SIG-M5 treated with dmso at 0.1 percent for 504 hours (cell line): ENCODE measurements at regions not wholly inside any gene's neighbourhood (a gene's known extent, or its start where the extent isn't known, plus 50 kb on each side); places are given as distances from the start of the nearest gene placed in this dataset.
"Not testable (repeated sequence)": the region's sequence is repeated elsewhere in the genome, so short reads cannot be mapped to it uniquely, and the experiment has no call there.

Experiments
- DNase-seq: peaks from one replicate; lab custom pipeline; 2025; ENCODE audit not compliant: unreplicated experiment; lab: John Stamatoyannopoulos, UW

DNA sequence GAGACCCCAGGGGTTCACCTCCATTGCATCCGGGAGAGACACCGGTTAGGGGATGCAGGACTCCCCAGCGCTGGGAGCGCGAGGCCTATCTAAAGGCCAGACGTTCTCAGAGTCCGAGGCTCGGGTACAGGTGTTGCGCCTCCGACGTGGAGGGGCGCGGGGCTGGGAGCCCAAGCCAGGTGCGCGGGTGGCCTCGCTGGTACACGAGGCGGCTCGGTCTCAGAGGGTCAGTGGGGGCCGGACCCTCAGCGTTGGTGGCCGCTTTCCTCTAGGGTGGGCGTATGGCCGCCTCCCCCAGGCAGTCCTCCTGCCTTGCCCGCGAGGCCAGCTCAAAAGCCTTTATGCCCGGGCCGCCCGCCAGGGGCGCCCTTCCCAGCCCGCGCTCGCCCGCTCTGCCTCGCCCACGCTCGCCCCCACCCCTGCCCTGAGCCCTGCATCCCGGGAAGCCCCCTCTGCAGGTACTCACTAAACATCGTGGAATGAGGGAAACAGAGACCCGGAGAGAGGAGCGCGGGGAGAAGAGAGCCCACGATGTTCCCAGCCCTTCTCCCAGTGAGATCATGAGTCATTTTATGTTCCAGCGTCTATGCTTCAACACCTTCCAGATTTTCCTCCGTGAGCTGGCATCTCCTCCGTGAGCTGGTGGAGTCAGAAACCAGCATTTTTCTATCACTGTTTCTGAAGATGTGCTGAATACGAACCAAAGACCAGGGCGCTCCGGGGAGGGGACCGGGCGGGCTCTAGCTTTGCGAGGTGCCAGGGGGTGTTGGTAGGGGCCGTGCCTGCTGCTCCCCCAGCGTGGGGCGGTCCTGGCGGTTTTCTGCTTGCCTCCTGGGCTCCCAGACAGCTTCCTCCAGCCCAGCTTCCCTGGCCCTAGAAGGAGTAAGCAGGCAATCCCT is 73.8 kb downstream of the DIO3 start:
- no peak for DNase-seq

DNA sequence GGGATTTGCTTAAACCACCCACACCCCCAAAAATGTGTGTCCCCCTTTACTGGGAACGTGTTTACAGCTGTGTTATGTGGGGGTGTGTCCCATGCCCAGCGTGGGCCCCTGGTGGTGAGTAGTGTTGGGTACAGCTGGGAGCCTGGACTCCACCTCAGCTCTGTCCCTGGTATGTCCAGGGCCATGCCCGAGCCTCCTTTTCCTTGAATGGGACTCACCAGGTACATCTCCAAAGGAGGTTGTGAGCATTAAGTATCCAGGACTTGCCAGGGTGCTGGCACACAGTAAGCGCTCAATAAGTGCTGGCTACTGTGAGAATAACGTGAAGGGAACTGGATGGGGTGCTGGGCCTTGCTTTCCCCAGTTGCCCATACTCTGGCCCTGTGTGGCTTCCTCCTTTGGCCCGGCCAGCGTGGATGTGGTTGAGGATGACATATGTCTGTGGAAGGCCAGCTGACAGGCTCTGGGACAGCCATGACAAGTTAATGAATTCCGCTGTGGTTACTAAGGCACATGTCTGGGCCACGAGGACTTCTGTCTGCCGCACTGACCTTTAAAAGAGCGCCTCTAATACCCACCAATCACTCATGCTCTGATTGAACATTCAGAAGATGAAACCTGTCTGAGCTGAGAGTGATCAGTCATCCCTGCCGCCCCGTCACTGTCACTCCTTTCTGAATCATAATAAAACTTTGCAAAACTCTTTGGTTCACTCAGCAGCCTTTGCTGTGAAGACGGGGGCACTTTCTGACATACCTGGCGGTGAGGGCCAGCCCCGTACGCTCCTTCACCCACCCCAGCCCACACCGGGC is 74.7 kb downstream of the DIO3 start:
- no peak for DNase-seq

DNA sequence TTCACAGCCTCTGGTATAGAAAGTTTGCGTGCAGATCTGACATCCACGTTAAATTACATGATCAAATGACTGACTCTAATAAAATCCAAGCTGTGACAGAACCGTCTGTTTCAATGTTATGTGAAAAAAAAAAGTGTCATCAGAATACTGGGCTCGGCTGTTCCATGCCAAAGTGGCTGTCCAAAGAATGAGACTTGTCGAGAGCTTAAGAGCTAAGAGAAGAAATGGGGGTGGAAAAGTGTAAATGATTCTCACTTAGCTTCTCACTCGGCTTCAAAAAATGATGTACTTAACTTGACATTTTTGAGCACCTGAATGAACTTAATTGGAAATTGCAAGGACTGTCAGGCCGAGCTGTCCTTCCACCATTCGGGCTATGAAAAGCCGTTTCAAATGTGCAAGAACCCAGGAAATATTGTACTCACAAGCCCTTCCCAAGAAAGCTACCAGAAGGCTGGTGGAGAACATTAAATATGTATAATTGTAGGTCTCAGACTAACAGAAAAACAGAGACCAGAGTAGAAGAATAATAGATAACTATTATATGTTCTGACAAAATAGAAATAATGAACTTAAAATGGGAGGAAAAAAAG is 78.0 kb downstream of the DIO3 start:
- DNase-seq, result no peak

DNA sequence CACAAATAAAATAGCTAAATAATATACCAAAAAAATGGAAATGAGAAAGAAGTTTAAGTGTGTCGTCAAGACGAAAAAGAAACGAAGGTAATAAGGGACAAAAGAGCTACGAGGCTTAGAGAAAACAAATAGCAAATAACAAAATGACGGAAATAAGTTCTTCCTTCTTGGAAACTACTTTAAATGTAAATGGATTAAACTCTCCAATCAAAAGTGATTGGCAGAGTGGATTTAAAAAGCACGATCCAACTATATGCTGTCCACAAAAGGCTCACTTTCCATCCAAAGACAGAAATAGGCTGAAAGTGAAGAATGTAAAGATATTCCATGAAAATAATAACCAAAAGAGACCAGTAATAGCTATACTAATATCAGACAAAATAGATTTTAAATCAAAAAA is 82.4 kb downstream of the DIO3 start:
- DNase-seq, result no peak

DNA sequence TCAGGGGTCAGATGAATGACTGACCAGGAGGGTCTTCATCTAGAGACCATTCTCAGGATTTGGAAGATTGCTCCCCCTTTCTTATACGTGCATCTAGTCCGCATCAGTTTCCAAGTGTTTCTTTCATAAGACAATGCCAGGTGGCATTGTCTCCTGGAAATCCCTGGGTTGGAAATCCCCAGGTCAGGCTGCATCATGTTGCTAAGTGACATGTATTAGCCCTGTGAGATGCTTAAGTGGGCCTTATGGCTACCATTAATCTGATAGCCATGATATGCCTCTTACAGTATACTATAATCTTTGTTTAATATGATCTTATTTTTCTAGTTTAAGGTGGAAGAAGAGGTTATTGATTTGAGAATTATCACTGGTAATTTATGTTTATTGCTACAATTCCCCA is 92.8 kb downstream of the DIO3 start:
- no peak for DNase-seq

DNA sequence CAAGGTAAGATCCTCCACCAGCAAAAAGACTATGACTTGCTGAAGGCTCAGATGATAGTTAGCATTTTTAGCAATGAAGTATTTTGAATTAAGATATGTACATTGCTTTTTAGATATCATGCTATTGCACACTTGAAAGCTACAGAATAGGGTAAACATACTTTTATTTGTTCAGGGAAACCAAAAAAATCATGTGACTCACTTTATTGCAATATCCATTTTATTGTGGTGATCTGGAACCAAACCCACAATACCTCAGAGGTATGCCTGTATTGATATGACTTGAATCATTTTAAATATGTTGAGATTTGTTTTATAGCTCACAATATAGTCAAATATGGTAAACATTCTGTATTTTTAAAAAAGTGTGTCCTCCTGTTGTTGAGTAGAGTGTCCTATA is 96.1 kb downstream of the DIO3 start:
- DNase-seq, result no peak

DNA sequence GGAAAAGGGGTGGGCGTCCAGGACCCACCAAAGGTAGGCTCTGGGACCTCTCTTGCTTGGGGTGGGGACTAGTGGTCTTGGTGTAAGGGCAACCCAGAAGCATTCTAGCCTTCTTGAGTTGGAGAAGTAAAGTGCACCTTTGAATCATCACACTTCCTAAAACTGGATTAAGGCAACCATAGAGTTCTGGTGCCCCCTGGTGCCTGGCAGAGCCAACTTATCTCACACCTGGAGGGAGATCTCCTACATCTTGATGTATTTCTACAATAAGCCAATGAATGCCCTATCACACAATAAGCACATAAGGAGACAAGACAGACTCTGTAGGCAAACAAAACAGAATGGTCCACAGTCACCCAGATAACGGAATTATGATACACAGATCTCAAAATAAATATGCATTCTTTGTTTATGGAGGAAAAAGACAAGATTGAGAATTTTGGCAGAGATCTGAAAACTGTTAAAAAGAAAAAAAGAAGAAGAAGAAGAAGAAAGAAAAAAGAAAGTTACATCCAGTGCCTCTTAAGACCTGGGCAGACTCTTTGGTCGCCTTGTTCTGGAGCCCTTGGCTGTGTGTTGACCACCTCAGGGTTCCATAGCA is 95.9 kb upstream of the PPP2R5C start:
- peak; percentile 60 for DNase-seq

DNA sequence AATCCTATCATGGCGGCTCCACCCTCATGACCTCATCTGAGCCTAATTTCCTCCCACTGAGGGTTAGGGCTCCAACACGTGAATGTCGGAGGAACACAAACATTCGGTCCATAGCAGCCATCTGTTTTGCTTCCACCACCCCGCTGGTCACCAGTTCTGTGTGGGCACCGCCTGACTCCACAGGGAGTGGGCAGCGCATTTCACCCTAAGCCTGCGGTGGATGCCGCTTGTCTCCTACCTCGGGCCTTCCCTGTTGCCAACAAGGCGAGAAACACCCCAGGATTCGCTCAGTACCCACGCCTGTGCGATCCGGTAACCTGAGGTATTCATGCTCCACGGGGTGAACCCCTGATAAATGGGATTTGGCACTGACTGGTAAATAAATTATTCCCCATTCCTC is 95.2 kb upstream of the PPP2R5C start:
- DNase-seq, result no peak

DNA sequence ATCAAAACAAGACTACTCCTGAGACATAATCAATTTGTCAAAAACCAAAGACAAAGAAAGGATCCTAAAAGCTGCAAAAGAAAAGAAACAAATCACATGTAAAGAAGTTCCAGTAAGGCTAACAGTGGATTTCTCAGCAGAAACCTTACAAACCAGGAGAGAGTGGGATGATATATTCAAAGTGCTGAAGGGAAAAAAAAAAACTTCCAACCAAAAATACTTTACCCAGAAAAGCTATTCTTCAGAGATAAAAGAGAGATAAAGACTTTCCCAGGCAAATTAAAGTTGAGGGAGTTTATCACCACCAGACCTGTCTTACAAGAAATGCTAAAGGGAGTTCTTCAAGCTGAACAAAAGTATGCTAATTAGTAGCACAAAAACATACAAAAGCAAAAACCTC is 91.9 kb upstream of the PPP2R5C start:
- DNase-seq, result no peak

DNA sequence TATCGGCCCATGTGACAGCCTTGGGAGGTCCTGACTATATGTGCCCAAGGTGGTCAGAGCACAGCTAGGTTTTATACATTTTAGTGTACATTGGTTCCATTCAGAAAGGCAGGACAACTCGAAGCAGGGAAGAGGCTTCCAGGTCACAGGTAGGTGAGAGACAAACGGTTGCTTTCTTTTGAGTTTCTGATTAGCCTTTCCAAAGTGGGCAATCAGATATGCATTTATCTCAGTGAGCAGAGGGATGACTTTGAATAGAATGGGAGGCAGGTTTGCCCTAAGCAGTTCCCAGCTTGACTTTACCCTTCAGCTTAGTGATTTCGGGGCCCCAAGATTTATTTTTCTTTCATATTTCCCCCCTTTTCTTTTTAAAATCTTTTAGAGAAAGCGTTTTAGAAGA is 87.6 kb upstream of the PPP2R5C start:
- DNase-seq, result no peak

DNA sequence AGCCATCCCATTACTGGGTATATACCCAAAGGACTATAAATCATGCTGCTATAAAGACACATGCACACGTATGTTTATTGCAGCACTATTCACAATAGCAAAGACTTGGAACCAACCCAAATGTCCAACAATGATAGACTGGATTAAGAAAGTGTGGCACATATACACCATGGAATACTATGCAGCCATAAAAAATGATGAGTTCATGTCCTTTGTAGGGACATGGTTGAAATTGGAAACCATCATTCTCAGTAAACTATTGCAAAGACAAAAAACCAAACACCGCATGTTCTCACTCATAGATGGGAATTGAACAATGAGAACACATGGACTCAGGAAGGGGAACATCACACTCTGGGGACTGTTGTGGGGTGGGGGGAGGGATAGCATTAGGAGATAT is 85.7 kb upstream of the PPP2R5C start:
- not testable (repeated sequence) for DNase-seq

DNA sequence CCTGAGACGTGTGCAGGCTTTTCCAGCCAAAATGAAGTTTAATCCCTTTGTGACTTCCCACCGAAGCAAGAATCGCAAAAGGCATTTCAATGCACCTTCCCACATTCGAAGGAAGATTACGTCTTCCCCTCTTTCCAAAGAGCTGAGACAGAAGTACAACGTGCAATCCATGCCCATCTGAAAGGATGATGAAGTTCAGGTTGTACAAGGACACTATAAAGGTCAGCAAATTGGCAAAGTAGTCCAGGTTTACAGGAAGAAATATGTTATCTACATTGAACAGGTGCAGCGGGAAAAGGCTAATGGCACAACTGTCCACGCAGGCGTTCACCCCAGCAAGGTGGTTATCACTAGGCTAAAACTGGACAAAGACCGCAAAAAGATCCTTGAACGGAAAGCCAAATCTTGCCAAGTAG is 83.6 kb upstream of the PPP2R5C start:
- not testable (repeated sequence) for DNase-seq

DNA sequence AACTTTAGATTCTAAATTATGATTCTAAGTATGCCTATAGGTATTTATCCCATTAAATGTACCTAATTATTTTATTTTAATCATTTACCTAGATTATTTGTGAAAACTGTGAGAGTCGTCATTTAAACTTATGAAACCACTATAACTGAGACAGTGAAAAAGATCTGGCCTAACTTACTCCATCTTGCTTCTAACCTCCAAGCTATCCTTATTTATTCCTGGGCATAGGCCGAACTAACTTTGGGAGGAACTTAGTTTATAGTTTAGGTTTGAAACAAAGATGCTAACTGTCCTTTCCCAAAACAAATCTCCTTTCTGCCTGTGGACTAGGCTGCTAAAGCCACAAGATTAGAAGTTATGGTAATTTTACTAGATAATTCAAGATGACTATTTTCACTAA is 79.7 kb upstream of the PPP2R5C start:
- no peak for DNase-seq

DNA sequence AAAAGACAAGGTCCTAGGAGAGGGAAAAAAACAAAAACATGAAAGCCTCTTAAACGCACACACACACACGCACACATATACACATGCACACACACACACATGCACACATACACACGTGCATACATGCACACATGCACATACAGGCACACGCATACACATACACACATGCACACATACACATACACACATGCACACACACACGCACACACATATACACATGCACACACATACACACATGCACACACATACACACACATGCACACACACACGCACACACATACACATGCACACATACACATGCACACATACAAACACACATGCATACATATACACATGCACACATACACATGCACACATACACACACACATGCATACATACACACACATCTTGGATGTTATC is 78.1 kb upstream of the PPP2R5C start:
- DNase-seq, result no peak

DNA sequence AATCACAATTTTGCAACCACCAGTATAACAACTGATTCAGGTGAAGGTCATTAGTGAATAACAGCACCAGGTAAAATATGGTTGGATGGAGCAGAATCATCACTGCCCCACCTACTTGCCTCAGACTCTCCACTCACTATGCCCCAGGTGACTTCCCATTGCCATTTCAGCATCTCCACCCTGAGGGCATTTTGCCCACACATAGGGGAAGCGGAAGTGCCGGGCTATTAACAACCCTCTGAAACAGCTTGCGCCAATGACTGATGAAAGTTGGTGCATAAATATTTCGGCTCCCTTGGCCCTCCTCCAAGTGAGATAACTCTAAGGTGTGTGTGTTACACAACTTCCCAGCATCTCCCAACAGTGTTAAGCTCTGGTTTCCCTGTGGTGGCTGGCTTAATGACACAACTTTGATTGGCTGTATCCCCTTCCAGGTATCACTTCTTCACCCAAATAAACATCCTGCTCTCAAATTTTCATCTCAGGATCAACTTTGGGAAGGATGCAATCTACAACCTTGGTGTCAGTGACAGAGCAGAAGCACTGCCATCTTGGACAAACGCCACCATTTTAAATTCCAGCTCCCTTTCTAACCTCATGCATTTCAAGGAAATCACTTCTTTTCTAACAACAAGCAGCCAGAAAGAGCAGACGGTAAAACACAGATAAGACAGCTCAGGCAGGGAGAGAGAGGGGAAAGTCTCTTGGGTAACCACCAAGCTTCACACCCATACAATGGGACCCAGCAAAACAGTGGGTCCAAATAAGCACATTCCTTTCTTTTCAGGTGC is 73.6 kb upstream of the PPP2R5C start:
- DNase-seq, result no peak

DNA sequence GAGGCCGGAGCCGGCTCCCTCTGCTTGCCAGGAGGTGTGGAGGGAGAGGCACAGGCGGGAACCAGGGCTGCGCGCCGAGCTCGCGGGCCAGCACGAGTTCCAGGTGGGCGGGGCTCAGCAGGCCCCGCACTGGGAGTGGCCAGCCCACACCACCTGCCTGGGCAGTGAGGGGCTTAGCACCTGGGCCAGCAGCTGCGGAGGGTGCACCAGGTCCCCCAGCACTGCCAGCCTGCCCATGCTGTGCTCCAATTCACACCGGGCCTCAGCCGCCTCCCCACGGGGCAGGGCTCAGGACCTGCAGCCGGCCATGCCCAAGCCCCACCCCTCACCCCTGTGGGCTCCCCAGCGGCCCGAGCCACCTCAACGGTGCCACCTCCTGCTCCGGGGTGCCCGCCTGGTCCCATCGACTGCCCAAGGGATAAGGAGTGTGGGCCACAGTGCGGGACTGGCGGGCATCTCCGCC is 72.4 kb upstream of the PPP2R5C start:
- no peak for DNase-seq

DNA sequence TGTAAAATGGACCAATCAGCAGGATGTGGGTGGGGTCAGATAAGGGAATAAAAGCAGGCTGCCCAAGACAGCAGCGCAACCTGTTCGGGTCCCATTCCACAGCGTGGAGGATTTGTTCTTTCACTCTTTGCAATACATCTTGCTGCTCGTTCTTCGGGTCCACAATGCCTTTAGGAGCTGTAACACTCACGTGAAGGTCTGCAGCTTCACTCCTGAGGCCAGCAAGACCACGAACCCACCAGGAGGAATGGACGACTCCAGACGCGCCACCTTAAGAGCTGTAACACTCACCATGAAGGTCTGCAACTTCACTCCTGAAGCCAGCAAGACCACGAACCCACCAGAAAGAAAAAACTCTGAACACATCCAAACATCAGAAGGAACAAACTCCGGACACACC is 71.5 kb upstream of the PPP2R5C start:
- DNase-seq, result not testable (repeated sequence)

DNA sequence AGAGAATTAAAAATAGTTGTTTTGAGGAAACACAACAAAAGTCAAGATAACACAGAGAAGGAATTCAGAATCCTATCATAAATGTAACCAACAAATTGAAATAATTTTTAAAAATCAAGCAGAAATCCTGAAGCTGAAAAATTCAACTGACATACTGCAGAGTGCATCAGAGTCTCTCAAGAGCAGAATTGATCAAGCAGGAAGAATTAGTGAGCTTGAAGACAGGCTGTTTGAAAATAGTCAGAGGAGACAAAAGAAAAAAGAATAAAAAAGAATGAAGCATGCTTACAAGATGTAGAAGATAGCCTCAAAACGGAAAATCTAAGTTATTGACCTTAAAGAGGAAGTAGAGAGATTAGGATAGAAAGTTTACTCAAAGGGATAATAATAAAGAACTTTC is 65.8 kb upstream of the PPP2R5C start:
- DNase-seq, result no peak

DNA sequence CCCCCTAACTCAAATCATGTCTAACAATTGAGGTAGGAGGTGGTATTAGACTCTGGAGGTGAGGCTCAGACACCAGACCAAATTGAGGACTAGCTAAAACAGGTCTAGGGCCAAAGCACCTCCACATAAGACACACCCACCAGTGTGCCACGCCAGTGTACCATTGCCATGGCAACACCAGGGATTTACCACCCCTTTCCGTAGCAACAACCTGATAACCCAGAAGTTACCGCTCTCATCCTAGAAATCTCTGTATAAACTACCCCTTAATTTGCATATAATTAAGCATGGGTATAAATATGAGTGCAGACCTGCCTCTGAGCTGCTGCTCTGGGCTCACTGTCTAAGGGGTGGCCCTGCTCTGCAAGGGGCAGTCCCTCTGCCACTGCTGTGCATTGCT is 57.4 kb upstream of the PPP2R5C start:
- DNase-seq, result no peak

DNA sequence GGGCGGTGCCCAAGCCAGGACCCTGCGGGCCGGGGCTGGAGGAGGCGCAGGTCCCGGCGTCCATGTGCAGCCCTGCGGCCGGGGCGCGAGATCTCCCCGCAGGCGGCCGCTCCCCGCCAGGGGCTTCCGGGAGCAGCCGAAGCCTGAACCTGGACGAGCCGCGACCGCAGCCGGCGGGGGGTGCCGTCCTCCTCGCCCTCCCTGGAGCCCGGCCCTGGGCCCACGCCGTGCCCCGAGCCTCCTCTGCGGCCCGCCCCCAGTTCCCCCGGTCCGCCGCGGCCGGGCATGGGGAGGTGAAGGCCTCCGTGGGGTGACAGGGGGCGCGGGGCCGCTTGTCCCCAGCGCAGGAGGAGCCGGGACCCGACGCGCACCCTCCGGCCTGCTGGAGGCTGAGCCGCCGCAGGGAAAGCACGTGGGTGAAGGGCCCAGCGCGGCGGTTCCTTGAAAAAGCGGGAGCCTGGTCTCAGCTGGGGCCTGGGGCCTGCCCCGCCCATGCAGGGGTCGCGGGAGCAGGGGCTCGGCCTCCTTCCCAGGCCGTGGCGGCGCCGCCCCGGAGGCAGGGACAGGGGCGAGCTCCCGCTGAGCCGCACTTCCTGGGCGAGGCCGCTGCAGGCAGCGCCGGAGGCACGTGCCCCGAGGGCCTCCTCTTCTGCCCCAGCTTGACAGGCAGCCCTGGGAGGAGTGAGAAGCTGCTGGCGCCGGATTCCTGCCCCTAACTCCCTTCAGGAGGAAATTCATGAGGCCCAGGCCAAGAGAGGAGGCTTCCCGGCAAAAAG is 55.6 kb upstream of the PPP2R5C start:
- no peak for DNase-seq
